Hepatocyte (in vitro differentiated cells): ENCODE measurements at regions not wholly inside any gene's neighbourhood (a gene's known extent, or its start where the extent isn't known, plus 50 kb on each side); places are given as distances from the start of the nearest gene placed in this dataset.

Source experiments
- DNase-seq: peaks from one replicate; pipeline ENCODE4 v3.0.0-alpha.2; 2016; ENCODE audit warnings: low spot score
- H2AFZ ChIP-seq: fragments of 200-600 bp; sonication (generic); 2 replicates; pipeline ENCODE4 v1.6.0; 2016; ENCODE audit warnings: antibody characterized with exemption, mild to moderate bottlenecking
- H3K27ac ChIP-seq: fragments of 200-600 bp; sonication (generic); 2 replicates; pipeline ENCODE4 v1.5.1; 2016; ENCODE audit warnings: mild to moderate bottlenecking
- H3K27me3 ChIP-seq: fragments of 200-600 bp; sonication (generic); 2 replicates; pipeline ENCODE4 v1.6.1; 2016
- H3K36me3 ChIP-seq: fragments of 200-600 bp; sonication (generic); replicated peaks from 2 replicates; pipeline ENCODE4 v1.5.1; 2016; ENCODE audit warnings: low read depth; ENCODE audit not compliant: insufficient read depth
- H3K4me1 ChIP-seq: fragments of 200-600 bp; sonication (generic); 2 replicates; pipeline ENCODE4 v1.5.1; 2016; ENCODE audit warnings: mild to moderate bottlenecking, moderate library complexity; ENCODE audit not compliant: insufficient read depth
- H3K4me2 ChIP-seq: fragments of 200-600 bp; sonication (generic); 2 replicates; pipeline ENCODE4 v1.6.0; 2016
- H3K4me3 ChIP-seq: fragments of 200-600 bp; sonication (generic); 2 replicates; pipeline ENCODE4 v1.5.1; 2016; ENCODE audit warnings: mild to moderate bottlenecking
- H3K79me2 ChIP-seq: fragments of 200-600 bp; sonication (generic); 2 replicates; pipeline ENCODE4 v1.6.0; 2017; ENCODE audit warnings: mild to moderate bottlenecking
- H3K9me2 ChIP-seq: fragments of 200-600 bp; sonication (generic); replicated peaks from 2 replicates; pipeline ENCODE4 v1.6.0; 2017; ENCODE audit warnings: mild to moderate bottlenecking; ENCODE audit not compliant: insufficient read depth
- H3K9me3 ChIP-seq: fragments of 200-600 bp; sonication (generic); 2 replicates; pipeline ENCODE4 v1.5.1; 2016; ENCODE audit warnings: low read depth, mild to moderate bottlenecking
- H4K20me1 ChIP-seq: fragments of 200-600 bp; sonication (generic); 2 replicates; pipeline ENCODE4 v1.6.0; 2016; ENCODE audit warnings: mild to moderate bottlenecking; ENCODE audit not compliant: insufficient read depth, poor library complexity, severe bottlenecking
- CTCF ChIP-seq: fragments of 200-600 bp; sonication (generic); IDR thresholded peaks from 2 replicates; pipeline ENCODE4 v1.5.1; 2016; ENCODE audit warnings: antibody characterized with exemption, mild to moderate bottlenecking; ENCODE audit not compliant: poor library complexity
- EZH2 ChIP-seq: fragments of 200-600 bp; sonication (generic); IDR thresholded peaks from 2 replicates; pipeline ENCODE4 v1.6.1; 2016; ENCODE audit warnings: antibody characterized with exemption, mild to moderate bottlenecking, borderline replicate concordance
- EZH2phosphoT487 ChIP-seq: fragments of 200-600 bp; sonication (generic); IDR thresholded peaks from one replicate; pipeline ENCODE4 v1.6.1; 2018; ENCODE audit warnings: antibody characterized with exemption, mild to moderate bottlenecking, low read depth, moderate library complexity; ENCODE audit not compliant: unreplicated experiment, severe bottlenecking
- WGBS: methylation state at CpG from one replicate; pipeline ENCODE4 v1.1.6; 2016; ENCODE audit warnings: low lambda C conversion rate; ENCODE audit errors: missing lambda C conversion rate; 5-methylcytosine and 5-hydroxymethylcytosine counted together

DNA sequence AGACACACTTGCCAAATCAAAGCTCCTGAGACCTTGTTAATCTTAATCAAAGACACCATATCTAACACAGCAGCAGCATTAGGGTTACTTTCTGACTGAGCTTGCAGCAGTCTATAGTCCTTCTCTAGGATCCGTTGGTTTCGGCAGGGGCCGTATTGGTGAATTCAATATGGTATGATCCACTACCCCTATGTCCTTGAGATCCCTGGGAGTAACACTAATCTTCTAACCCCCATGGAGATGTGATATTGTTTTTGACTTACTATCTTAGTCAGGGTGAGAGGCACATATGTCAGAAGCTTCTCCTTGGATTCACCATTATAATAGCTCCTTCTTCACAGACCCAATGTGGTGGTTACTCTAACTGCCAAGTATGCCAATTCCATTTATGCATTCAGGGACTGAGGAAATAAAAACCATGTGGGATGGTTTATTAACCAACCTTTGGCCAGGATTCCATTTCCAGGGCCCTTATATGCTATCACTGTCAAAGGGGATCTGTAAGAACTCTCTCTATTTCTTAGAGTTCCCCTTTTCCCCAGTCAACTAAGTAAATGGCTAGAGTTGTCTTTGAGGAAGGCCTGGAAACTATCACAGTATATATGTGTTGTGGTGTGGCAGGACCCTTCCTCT, 673.6 kb upstream of the USP24 start:
- no peaks in the 10 kb centered on the region for H4K20me1 ChIP-seq
- no peaks in the 10 kb centered on the region for H3K9me2 ChIP-seq
- no peak overlapping the region for H2AFZ ChIP-seq
- H3K27me3 ChIP-seq = no peaks in the 10 kb centered on the region
- no peak overlapping the region for H3K27ac ChIP-seq
- H3K4me1 ChIP-seq = peaks cover 11% of the 10 kb centered on the region
- H3K36me3 ChIP-seq = no peaks in the 10 kb centered on the region
- peaks cover 9% of the 10 kb centered on the region for H3K9me3 ChIP-seq
- WGBS = 100% methylated on average over 3 of the region's 3 CpGs
- TF ChIP-seq EZH2phosphoT487 (no peak), EZH2 (no peak), CTCF (no peak)
- H3K4me2 ChIP-seq = no peak overlapping the region
- H3K4me3 ChIP-seq = no peak overlapping the region
- no peaks in the 10 kb centered on the region for H3K79me2 ChIP-seq
- DNase-seq = no peak

GRCh38 chr1:55886856-55887712, 671.9 kb upstream of the USP24 start:
- H3K4me1 ChIP-seq = peaks cover 11% of the 10 kb centered on the region
- no peak for TF ChIP-seq EZH2phosphoT487
- TF ChIP-seq EZH2 = no peak
- no peak for TF ChIP-seq CTCF
- peak overlapping the region; percentile 42 for H3K4me2 ChIP-seq
- 69% methylated on average over 4 of the region's 4 CpGs for WGBS
- no peak overlapping the region for H3K4me3 ChIP-seq
- DNase-seq = no peak
- H3K9me3 ChIP-seq = no peaks in the 10 kb centered on the region
- no peaks in the 10 kb centered on the region for H3K27me3 ChIP-seq
- H3K36me3 ChIP-seq = no peaks in the 10 kb centered on the region
- H3K27ac ChIP-seq = peak overlapping the region; percentile 60
- no peaks in the 10 kb centered on the region for H3K9me2 ChIP-seq
- no peaks in the 10 kb centered on the region for H4K20me1 ChIP-seq
- peak overlapping the region; percentile 8 for H2AFZ ChIP-seq
- H3K79me2 ChIP-seq = no peaks in the 10 kb centered on the region

DNA sequence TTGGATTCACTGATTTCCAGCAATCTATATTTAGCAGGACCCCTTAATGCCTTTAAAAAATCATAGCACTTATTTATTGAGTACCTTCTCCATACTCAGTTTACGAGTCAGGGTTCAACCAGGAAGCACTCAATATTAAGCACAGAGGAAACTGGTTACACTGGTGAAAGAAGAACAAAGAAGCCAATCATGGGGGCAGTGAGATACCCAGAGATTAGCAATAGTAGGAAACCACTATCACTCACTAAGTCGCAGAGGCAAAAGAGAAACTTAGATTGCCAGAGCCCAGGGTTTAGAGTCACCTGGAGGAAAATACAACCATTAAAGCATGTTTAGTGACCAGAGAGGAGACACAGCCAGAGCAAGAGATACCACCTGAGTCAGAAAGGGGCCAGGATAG, 670.5 kb upstream of the USP24 start:
- H4K20me1 ChIP-seq = no peaks in the 10 kb centered on the region
- H3K27me3 ChIP-seq = no peaks in the 10 kb centered on the region
- H3K36me3 ChIP-seq = no peaks in the 10 kb centered on the region
- no peaks in the 10 kb centered on the region for H3K79me2 ChIP-seq
- peak overlapping the region; percentile 60 for H3K27ac ChIP-seq
- DNase-seq = no peak
- WGBS = 85% methylated on average over 2 of the region's 2 CpGs
- H3K9me2 ChIP-seq = no peaks in the 10 kb centered on the region
- H2AFZ ChIP-seq = no peak overlapping the region
- peaks cover 11% of the 10 kb centered on the region for H3K4me1 ChIP-seq
- no peak overlapping the region for H3K4me2 ChIP-seq
- TF ChIP-seq EZH2 (no peak), EZH2phosphoT487 (no peak), CTCF (no peak)
- no peaks in the 10 kb centered on the region for H3K9me3 ChIP-seq
- H3K4me3 ChIP-seq = no peak overlapping the region
